Naive thymus-derived CD4-positive, alpha-beta T cell (primary cell): ENCODE measurements at regions not wholly inside any gene's neighbourhood (a gene's known extent, or its start where the extent isn't known, plus 50 kb on each side); places are given as distances from the start of the nearest gene placed in this dataset.

Experiments used
- ATAC-seq: fragments of 150-1000 bp; cut with Tn5 transposase; 2 replicates; pipeline ENCODE4 v1.10.0; 2021; ENCODE audit warnings: mild to moderate bottlenecking, moderate library complexity
- CTCF ChIA-PET: fragments of 350-600 bp; sonication (Branson Sonifier 250); formaldehyde crosslinking; loops from one replicate; lab custom pipeline; 2021; ENCODE audit warnings: antibody characterized with exemption; lab: Charles Lee
- POLR2A ChIA-PET: fragments of 350-600 bp; sonication (Branson Sonifier 250); formaldehyde crosslinking; loops from one replicate; lab custom pipeline; 2021; ENCODE audit warnings: antibody characterized with exemption, inconsistent platforms; lab: Charles Lee
- DNase-seq, 9 donors: peaks; one replicate each; pipeline versions ENCODE4 v3.0.0 to v3.0.0-alpha.2; 2020 to 2022; ENCODE audit warnings: mixed read lengths in 1 of 9
- H3K27ac ChIP-seq: one replicate; pipeline ENCODE4 v1.7.0; 2013; ENCODE audit warnings: mild to moderate bottlenecking, low read depth, low read length, moderate library complexity
- H3K27me3 ChIP-seq, 2 donors: one replicate each; pipeline ENCODE4 v1.7.0; 2013; ENCODE audit warnings: low read length in 2 of 2, mild to moderate bottlenecking in 2 of 2, moderate library complexity in 2 of 2; ENCODE audit not compliant: control insufficient read depth in 2 of 2, insufficient read depth in 2 of 2
- H3K36me3 ChIP-seq, 3 experiments: 1 replicate in 2 of 3; 2 replicates in 1 of 3; pipeline ENCODE4 v1.7.0; 2013; ENCODE audit warnings: low read length in 3 of 3, mild to moderate bottlenecking in 3 of 3, moderate library complexity in 1 of 3; ENCODE audit not compliant: insufficient read depth in 3 of 3, control insufficient read depth in 2 of 3
- H3K4me1 ChIP-seq, 2 donors: one replicate each; pipeline ENCODE4 v1.7.0; 2013; ENCODE audit warnings: low read length in 2 of 2, mild to moderate bottlenecking in 2 of 2, moderate library complexity in 1 of 2; ENCODE audit not compliant: control insufficient read depth in 2 of 2, insufficient read depth in 2 of 2
- H3K4me3 ChIP-seq: 2 replicates; pipeline ENCODE4 v1.7.0; 2013; ENCODE audit warnings: mild to moderate bottlenecking, low read length
- H3K9me3 ChIP-seq, 3 experiments: 1 replicate in 2 of 3; 2 replicates in 1 of 3; pipeline ENCODE4 v1.7.0; 2013; ENCODE audit warnings: low read length in 3 of 3; ENCODE audit not compliant: control insufficient read depth in 2 of 3
- H3K27ac Mint-ChIP-seq, 9 donors: one replicate each; pipeline ENCODE4 v1.8.0; 2020 to 2022; ENCODE audit warnings: mixed read lengths in 9 of 9, mild to moderate bottlenecking in 8 of 9, moderate library complexity in 5 of 9, inconsistent platforms in 2 of 9
- H3K27me3 Mint-ChIP-seq, 5 donors: one replicate each; pipeline ENCODE4 v1.8.0; 2021 to 2022; ENCODE audit warnings: mixed read lengths in 5 of 5, mild to moderate bottlenecking in 1 of 5
- H3K36me3 Mint-ChIP-seq, 5 donors: one replicate each; pipeline ENCODE4 v1.8.0; 2020 to 2022; ENCODE audit warnings: mixed read lengths in 5 of 5, mild to moderate bottlenecking in 3 of 5, inconsistent platforms in 1 of 5
- H3K4me1 Mint-ChIP-seq, 7 donors: one replicate each; pipeline ENCODE4 v1.8.0; 2020 to 2022; ENCODE audit warnings: mixed read lengths in 7 of 7, mild to moderate bottlenecking in 3 of 7, inconsistent platforms in 1 of 7
- H3K4me3 Mint-ChIP-seq, 10 donors: one replicate each; pipeline ENCODE4 v1.8.0; 2020 to 2022; ENCODE audit warnings: mild to moderate bottlenecking in 10 of 10, mixed read lengths in 10 of 10, moderate library complexity in 6 of 10, inconsistent platforms in 2 of 10
- H3K9me3 Mint-ChIP-seq, 11 donors: one replicate each; pipeline ENCODE4 v1.8.0; 2020 to 2022; ENCODE audit warnings: mixed read lengths in 11 of 11, mild to moderate bottlenecking in 4 of 11, inconsistent platforms in 1 of 11, moderate library complexity in 1 of 11
- intact Hi-C, 2 donors: fragments of 100-400 bp; cut with micrococcal nuclease; formaldehyde crosslinking; loops; one replicate each; pipeline ENCODE4 v1.15.1; 2023

GRCh38 chr13:84843368-84843767 is 955.9 kb downstream of the SLITRK6 start:
- H3K4me1 Mint-ChIP-seq, result no peaks in the 10 kb centered on the region
- ATAC-seq (no peak), DNase-seq (no peak)
- H3K4me3 Mint-ChIP-seq, result no peak overlapping the region
- intact Hi-C loops, result no loop called here
- ChIA-PET POLR2A (no interaction called here), CTCF (interaction anchor here (0.8 kb wide), 1 partner anchor 1415 kb away, joined by 3 read pairs; no protein-coding TSS in a partner anchor)
- no peaks in the 10 kb centered on the region for H3K9me3 ChIP-seq
- H3K36me3 Mint-ChIP-seq, result no peaks in the 10 kb centered on the region
- no peaks in the 10 kb centered on the region for H3K4me1 ChIP-seq
- peaks cover 0 to 15% (median 0%) of the 10 kb centered on the region in 11 donors for H3K9me3 Mint-ChIP-seq
- no peak overlapping the region for H3K4me3 ChIP-seq
- no peak overlapping the region for H3K27ac ChIP-seq
- no peaks in the 10 kb centered on the region for H3K36me3 ChIP-seq
- no peaks in the 10 kb centered on the region for H3K27me3 Mint-ChIP-seq
- no peak overlapping the region for H3K27ac Mint-ChIP-seq
- no peaks in the 10 kb centered on the region for H3K27me3 ChIP-seq

- Mint-ChIP-seq H3K4me3 (no peak overlapping the region), H3K4me1 (no peaks in the 10 kb centered on the region), H3K27ac (no peak overlapping the region), H3K36me3 (no peaks in the 10 kb centered on the region), H3K9me3 (peaks cover 0 to 8% (median 0%) of the 10 kb centered on the region in 11 donors), H3K27me3 (no peaks in the 10 kb centered on the region)
- Histone ChIP-seq H3K27ac (no peak overlapping the region), H3K4me3 (no peak overlapping the region), H3K36me3 (no peaks in the 10 kb centered on the region), H3K27me3 (no peaks in the 10 kb centered on the region), H3K4me1 (no peaks in the 10 kb centered on the region), H3K9me3 (no peaks in the 10 kb centered on the region)
- POLR2A ChIA-PET, result no interaction called here
- DNase-seq (no peak), ATAC-seq (no peak)
- CTCF ChIA-PET, result no interaction called here
- intact Hi-C loops, result no loop called here
Observed at GRCh38 chr13:84834201-84834600, 951.9 kb upstream of the SLITRK1 start.

GRCh38 chr13:84831666-84832657 is 949.7 kb upstream of the SLITRK1 start:
- Mint-ChIP-seq H3K27me3 (no peaks in the 10 kb centered on the region), H3K4me3 (no peak overlapping the region), H3K4me1 (no peaks in the 10 kb centered on the region), H3K27ac (no peak overlapping the region), H3K9me3 (peaks cover 0 to 8% (median 0%) of the 10 kb centered on the region in 11 donors), H3K36me3 (no peaks in the 10 kb centered on the region)
- no peak overlapping the region for H3K27ac ChIP-seq
- POLR2A ChIA-PET, result no interaction called here
- no peaks in the 10 kb centered on the region for H3K4me1 ChIP-seq
- CTCF ChIA-PET, result no interaction called here
- no peaks in the 10 kb centered on the region for H3K27me3 ChIP-seq
- H3K9me3 ChIP-seq, result no peaks in the 10 kb centered on the region
- H3K4me3 ChIP-seq, result no peak overlapping the region
- DNase-seq, result no peak
- no peak for ATAC-seq
- no peaks in the 10 kb centered on the region for H3K36me3 ChIP-seq
- intact Hi-C loops, result no loop called here

GRCh38 chr13:84823528-84823927 is 941.3 kb upstream of the SLITRK1 start:
- Histone ChIP-seq H3K27me3 (no peaks in the 10 kb centered on the region), H3K9me3 (no peaks in the 10 kb centered on the region), H3K27ac (no peak overlapping the region), H3K36me3 (no peaks in the 10 kb centered on the region), H3K4me1 (no peaks in the 10 kb centered on the region), H3K4me3 (no peak overlapping the region)
- Mint-ChIP-seq H3K4me1 (no peaks in the 10 kb centered on the region), H3K4me3 (no peak overlapping the region), H3K36me3 (no peaks in the 10 kb centered on the region), H3K27me3 (no peaks in the 10 kb centered on the region), H3K27ac (no peak overlapping the region), H3K9me3 (peaks cover 0 to 9% (median 4%) of the 10 kb centered on the region in 11 donors)
- intact Hi-C loops, result no loop called here
- ChIA-PET POLR2A (no interaction called here), CTCF (interaction anchor here (0.6 kb wide), 1 partner anchor 997 kb away, joined by 3 read pairs; no protein-coding TSS in a partner anchor)
- ATAC-seq (no peak), DNase-seq (no peak)

- Mint-ChIP-seq H3K4me1 (no peaks in the 10 kb centered on the region), H3K36me3 (no peaks in the 10 kb centered on the region), H3K27ac (no peak overlapping the region), H3K4me3 (no peak overlapping the region), H3K9me3 (peaks cover 0 to 14% (median 4%) of the 10 kb centered on the region in 11 donors), H3K27me3 (no peaks in the 10 kb centered on the region)
- CTCF ChIA-PET, result no interaction called here
- intact Hi-C loops, result no loop called here
- POLR2A ChIA-PET, result no interaction called here
- no peak for DNase-seq
- no peaks in the 10 kb centered on the region for H3K4me1 ChIP-seq
- no peaks in the 10 kb centered on the region for H3K36me3 ChIP-seq
- H3K27ac ChIP-seq, result no peak overlapping the region
- H3K27me3 ChIP-seq, result no peaks in the 10 kb centered on the region
- H3K4me3 ChIP-seq, result no peak overlapping the region
- no peak for ATAC-seq
- no peaks in the 10 kb centered on the region for H3K9me3 ChIP-seq
Observed at GRCh38 chr13:84821261-84821660, 939.0 kb upstream of the SLITRK1 start.

GRCh38 chr13:84816567-84817105 is 934.4 kb upstream of the SLITRK1 start:
- CTCF ChIA-PET, result no interaction called here
- no peaks in the 10 kb centered on the region for H3K27me3 Mint-ChIP-seq
- no peaks in the 10 kb centered on the region for H3K4me1 Mint-ChIP-seq

More at GRCh38 chr13:84816567-84817105, 934.4 kb upstream of the SLITRK1 start:
- Histone ChIP-seq H3K27me3 (no peaks in the 10 kb centered on the region), H3K4me3 (no peak overlapping the region), H3K4me1 (no peaks in the 10 kb centered on the region), H3K36me3 (no peaks in the 10 kb centered on the region), H3K27ac (no peak overlapping the region), H3K9me3 (no peaks in the 10 kb centered on the region)
- H3K9me3 Mint-ChIP-seq, result peaks cover 0 to 14% (median 2%) of the 10 kb centered on the region in 11 donors
- DNase-seq (no peak), ATAC-seq (no peak)
- H3K27ac Mint-ChIP-seq, result no peak overlapping the region
- H3K36me3 Mint-ChIP-seq, result no peaks in the 10 kb centered on the region
- intact Hi-C loops, result no loop called here
- POLR2A ChIA-PET, result no interaction called here
- H3K4me3 Mint-ChIP-seq, result no peak overlapping the region
